GM12878 (cell line): ENCODE measurements at regions not wholly inside any gene's neighbourhood (a gene's known extent, or its start where the extent isn't known, plus 50 kb on each side); places are given as distances from the start of the nearest gene placed in this dataset.

ENCODE experiments used
- CHD1 ChIP-seq: IDR thresholded peaks from 2 replicates; pipeline ENCODE4 v1.6.1; 2012; ENCODE audit warnings: low read depth, low read length, improper control_type of control experiment
- EP300 ChIP-seq, 2 experiments: fragments of 150-350 bp in 1 of 2; IDR thresholded peaks; 2 replicates each; pipeline ENCODE4 v1.6.1; 2011 to 2012; ENCODE audit warnings: low read depth in 2 of 2, low read length in 2 of 2, borderline replicate concordance in 1 of 2, improper control_type of control experiment in 1 of 2, inconsistent platforms in 1 of 2; ENCODE audit not compliant: control insufficient read depth in 1 of 2
- REST ChIP-seq: IDR thresholded peaks from 2 replicates; pipeline ENCODE4 v1.6.1; 2012; ENCODE audit warnings: mild to moderate bottlenecking, low read depth, low read length
- RFX5 ChIP-seq: IDR thresholded peaks from 2 replicates; pipeline ENCODE4 v1.6.1; 2011; ENCODE audit warnings: low read depth, low read length, improper control_type of control experiment
- SKIL ChIP-seq: fragments of 450-650 bp; IDR thresholded peaks from 2 replicates; pipeline ENCODE4 v1.6.1; 2017; ENCODE audit warnings: mild to moderate bottlenecking, low read depth, inconsistent platforms; ENCODE audit not compliant: poor library complexity, severe bottlenecking
- ZBTB33 ChIP-seq: fragments of 450-650 bp; IDR thresholded peaks from 2 replicates; pipeline ENCODE4 v1.6.1; 2017; ENCODE audit warnings: mild to moderate bottlenecking

- no peak for TF ChIP-seq SKIL
- no peak for TF ChIP-seq EP300 (IDR thresholded peaks at IDR 0.05; ENCODE audit: borderline replicate concordance in 1 of 2, control insufficient read depth in 1 of 2, low read depth in 2 of 2, low read length in 2 of 2)
- TF ChIP-seq ZBTB33, result no peak
- no peak for TF ChIP-seq REST
- no peak for TF ChIP-seq RFX5
- no peak for TF ChIP-seq CHD1
Measured at GRCh38 chr1:234893359-234893724, 235.3 kb downstream of the TOMM20 start.
